ENCODE measurements at regions not wholly inside any gene's neighbourhood (a gene's known extent, or its start where the extent isn't known, plus 50 kb on each side); places are given as distances from the start of the nearest gene placed in this dataset.

DNA sequence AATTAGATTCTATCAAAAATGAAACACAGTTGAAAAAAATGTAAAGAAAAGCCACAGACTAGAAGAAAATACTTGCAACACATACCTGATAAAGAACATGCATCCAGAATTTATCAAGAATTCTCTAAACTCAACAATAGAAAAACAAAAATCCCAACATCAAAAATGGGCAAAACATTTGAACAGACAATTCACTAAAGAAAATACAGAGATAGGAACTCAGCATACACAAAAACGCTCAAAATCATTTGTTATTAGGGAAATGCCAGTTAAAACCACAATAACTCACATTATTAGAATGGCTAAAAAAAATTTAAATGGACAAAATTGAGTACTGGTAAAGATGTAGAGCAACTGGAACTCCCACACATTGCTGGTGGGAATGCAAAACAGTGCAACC is 311.0 kb upstream of the PRDM1 start:
- DNase-seq (ENCODE audit: low spot score in 2 of 2, unreplicated experiment in 2 of 2): no peak
- no peak overlapping the region for H3K4me3 Mint-ChIP-seq
- H3K4me1 Mint-ChIP-seq: no peaks in the 10 kb centered on the region
- H3K9me3 Mint-ChIP-seq: peaks cover 21% of the 10 kb centered on the region
- no peaks in the 10 kb centered on the region for H3K27me3 Mint-ChIP-seq (ENCODE audit: low read depth)
- no peak for TF ChIP-seq CTCF (IDR thresholded peaks at IDR 0.05; ENCODE audit: unreplicated experiment)
- H3K36me3 Mint-ChIP-seq: peaks cover 4% of the 10 kb centered on the region
- no peak overlapping the region for H3K27ac Mint-ChIP-seq

DNA sequence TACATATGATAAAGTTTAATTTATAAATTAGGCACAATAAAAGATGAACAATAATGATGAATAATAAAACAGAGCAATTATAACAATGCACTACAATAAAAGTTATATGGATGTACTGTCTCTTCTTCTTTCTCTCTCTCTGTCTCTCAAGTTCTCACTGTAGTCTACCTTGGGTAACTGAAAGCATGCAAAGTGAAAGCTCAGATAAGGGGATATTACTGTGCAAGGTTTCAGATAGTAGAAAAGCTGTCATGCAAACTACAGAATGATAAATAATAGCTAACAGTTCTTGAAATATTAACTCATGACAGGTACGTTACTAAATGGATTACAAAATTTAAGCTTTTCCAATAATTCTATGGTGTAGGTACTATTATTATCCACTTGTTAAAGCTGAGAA is 311.9 kb upstream of the PRDM1 start:
- H3K27ac Mint-ChIP-seq: no peak overlapping the region
- H3K9me3 Mint-ChIP-seq: peaks cover 21% of the 10 kb centered on the region
- no peak overlapping the region for H3K4me3 Mint-ChIP-seq
- no peaks in the 10 kb centered on the region for H3K27me3 Mint-ChIP-seq (ENCODE audit: low read depth)
- no peak for DNase-seq (ENCODE audit: low spot score in 2 of 2, unreplicated experiment in 2 of 2)
- H3K36me3 Mint-ChIP-seq: peaks cover 4% of the 10 kb centered on the region
- TF ChIP-seq CTCF (IDR thresholded peaks at IDR 0.05; ENCODE audit: unreplicated experiment): no peak
- H3K4me1 Mint-ChIP-seq: no peaks in the 10 kb centered on the region

GRCh38 chr6:105771313-105771970 is 314.7 kb upstream of the PRDM1 start:
- Mint-ChIP-seq H3K36me3 (peaks cover 4% of the 10 kb centered on the region), H3K9me3 (peaks cover 13% of the 10 kb centered on the region), H3K4me1 (no peaks in the 10 kb centered on the region), H3K27me3 (ENCODE audit: low read depth) (no peaks in the 10 kb centered on the region), H3K4me3 (no peak overlapping the region), H3K27ac (no peak overlapping the region)
- DNase-seq (ENCODE audit: low spot score in 2 of 2, unreplicated experiment in 2 of 2): no peak
- no peak for TF ChIP-seq CTCF (IDR thresholded peaks at IDR 0.05; ENCODE audit: unreplicated experiment)

DNA sequence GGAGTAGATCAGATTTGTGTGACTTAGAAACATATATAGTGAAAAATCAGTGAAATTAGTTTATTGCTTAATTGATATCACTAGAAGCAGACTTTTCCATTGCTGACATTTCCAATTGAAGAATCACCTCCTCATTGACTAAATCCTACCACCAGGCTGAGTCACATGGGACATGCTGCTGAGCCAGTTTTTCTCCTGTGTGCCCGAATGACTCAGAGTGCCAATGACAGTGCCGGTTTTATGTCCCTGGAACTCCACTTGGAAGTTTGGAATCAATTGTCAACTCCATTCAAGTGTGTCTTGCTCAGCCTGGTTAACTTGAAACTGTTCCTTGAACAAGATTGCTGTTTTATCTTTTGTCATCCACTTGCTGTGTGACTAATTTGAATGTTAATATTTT is 316.1 kb upstream of the PRDM1 start:
- DNase-seq (ENCODE audit: low spot score in 2 of 2, unreplicated experiment in 2 of 2): no peak
- H3K4me3 Mint-ChIP-seq: no peak overlapping the region
- H3K27me3 Mint-ChIP-seq (ENCODE audit: low read depth): peaks cover 5% of the 10 kb centered on the region
- peaks cover 2% of the 10 kb centered on the region for H3K36me3 Mint-ChIP-seq
- no peak overlapping the region for H3K27ac Mint-ChIP-seq
- peaks cover 4% of the 10 kb centered on the region for H3K9me3 Mint-ChIP-seq
- no peak for TF ChIP-seq CTCF (IDR thresholded peaks at IDR 0.05; ENCODE audit: unreplicated experiment)
- no peaks in the 10 kb centered on the region for H3K4me1 Mint-ChIP-seq

GRCh38 chr6:105769197-105769596 is 316.9 kb upstream of the PRDM1 start:
- Mint-ChIP-seq H3K9me3 (no peaks in the 10 kb centered on the region), H3K4me3 (no peak overlapping the region), H3K27ac (no peak overlapping the region), H3K4me1 (no peaks in the 10 kb centered on the region), H3K27me3 (ENCODE audit: low read depth) (peaks cover 9% of the 10 kb centered on the region), H3K36me3 (no peaks in the 10 kb centered on the region)
- TF ChIP-seq CTCF (IDR thresholded peaks at IDR 0.05; ENCODE audit: unreplicated experiment): no peak
- no peak for DNase-seq (ENCODE audit: low spot score in 2 of 2, unreplicated experiment in 2 of 2)

GRCh38 chr6:105767541-105767940 is 318.6 kb upstream of the PRDM1 start:
- Mint-ChIP-seq H3K36me3 (no peaks in the 10 kb centered on the region), H3K4me3 (no peak overlapping the region), H3K4me1 (no peaks in the 10 kb centered on the region), H3K27ac (no peak overlapping the region), H3K27me3 (ENCODE audit: low read depth) (peaks cover 9% of the 10 kb centered on the region), H3K9me3 (no peaks in the 10 kb centered on the region)
- DNase-seq (ENCODE audit: low spot score in 2 of 2, unreplicated experiment in 2 of 2): no peak
- no peak for TF ChIP-seq CTCF (IDR thresholded peaks at IDR 0.05; ENCODE audit: unreplicated experiment)
